ENCODE measurements at regions not wholly inside any gene's neighbourhood (a gene's known extent, or its start where the extent isn't known, plus 50 kb on each side); places are given as distances from the start of the nearest gene placed in this dataset.

- DNase-seq (ENCODE audit: low read depth in 2 of 3, low spot score in 2 of 3) = no peak
These were observed 179.0 kb downstream of the ADGRA3 start for GRCh38 chr4:22336822-22337221.

- no peak for DNase-seq (ENCODE audit: low read depth in 2 of 3, low spot score in 2 of 3)
These were observed 181.7 kb downstream of the ADGRA3 start for GRCh38 chr4:22334155-22334554.

- DNase-seq (ENCODE audit: low read depth in 2 of 3, low spot score in 2 of 3) = no peak
These were observed 191.4 kb downstream of the ADGRA3 start for GRCh38 chr4:22324422-22324821.

- DNase-seq (ENCODE audit: low read depth in 2 of 3, low spot score in 2 of 3) = no peak
These were observed 192.2 kb downstream of the ADGRA3 start for GRCh38 chr4:22323691-22324090.

- no peak for DNase-seq (ENCODE audit: low read depth in 2 of 3, low spot score in 2 of 3)
These were observed 192.9 kb downstream of the ADGRA3 start for GRCh38 chr4:22322996-22323395.

GRCh38 chr4:22315628-22316027, 200.2 kb downstream of the ADGRA3 start:
- DNase-seq (ENCODE audit: low read depth in 2 of 3, low spot score in 2 of 3) = no peak

- no peak for DNase-seq (ENCODE audit: low read depth in 2 of 3, low spot score in 2 of 3)
These were observed 201.9 kb downstream of the ADGRA3 start for GRCh38 chr4:22313976-22314375.

GRCh38 chr4:22312113-22312512, 203.8 kb downstream of the ADGRA3 start:
- no peak for DNase-seq (ENCODE audit: low read depth in 2 of 3, low spot score in 2 of 3)

GRCh38 chr4:22301253-22301652, 214.6 kb downstream of the ADGRA3 start:
- DNase-seq (ENCODE audit: low read depth in 2 of 3, low spot score in 2 of 3) = no peak

GRCh38 chr4:22299678-22300077, 216.2 kb downstream of the ADGRA3 start:
- DNase-seq (ENCODE audit: low read depth in 2 of 3, low spot score in 2 of 3) = no peak

- no peak for DNase-seq (ENCODE audit: low read depth in 2 of 3, low spot score in 2 of 3)
These were observed 228.2 kb downstream of the ADGRA3 start for GRCh38 chr4:22287631-22288030.

GRCh38 chr4:22268350-22269025, 247.4 kb downstream of the ADGRA3 start:
- no peak for DNase-seq (ENCODE audit: low read depth in 2 of 3, low spot score in 2 of 3)

GRCh38 chr4:22264261-22264660, 251.6 kb downstream of the ADGRA3 start:
- DNase-seq (ENCODE audit: low read depth in 2 of 3, low spot score in 2 of 3) = no peak

GRCh38 chr4:22253431-22253830, 262.4 kb downstream of the ADGRA3 start:
- DNase-seq (ENCODE audit: low read depth in 2 of 3, low spot score in 2 of 3) = no peak

GRCh38 chr4:22246847-22247246, 269.0 kb downstream of the ADGRA3 start:
- no peak for DNase-seq (ENCODE audit: low read depth in 2 of 3, low spot score in 2 of 3)

GRCh38 chr4:22245294-22245693, 270.6 kb downstream of the ADGRA3 start:
- no peak for DNase-seq (ENCODE audit: low read depth in 2 of 3, low spot score in 2 of 3)

GRCh38 chr4:22241415-22241814, 274.5 kb downstream of the ADGRA3 start:
- DNase-seq (ENCODE audit: low read depth in 2 of 3, low spot score in 2 of 3) = no peak

- no peak for DNase-seq (ENCODE audit: low read depth in 2 of 3, low spot score in 2 of 3)
These were observed 275.1 kb downstream of the ADGRA3 start for GRCh38 chr4:22240814-22241213.

GRCh38 chr4:22238742-22239141, 277.1 kb downstream of the ADGRA3 start:
- DNase-seq (ENCODE audit: low read depth in 2 of 3, low spot score in 2 of 3) = no peak

GRCh38 chr4:22237846-22238494, 277.9 kb downstream of the ADGRA3 start:
- DNase-seq (ENCODE audit: low read depth in 2 of 3, low spot score in 2 of 3) = no peak

- DNase-seq (ENCODE audit: low read depth in 2 of 3, low spot score in 2 of 3) = peak; percentile 2 to 8 (median 3)
These were observed 278.6 kb downstream of the ADGRA3 start for GRCh38 chr4:22237155-22237751.

GRCh38 chr4:22235698-22236097, 280.2 kb downstream of the ADGRA3 start:
- no peak for DNase-seq (ENCODE audit: low read depth in 2 of 3, low spot score in 2 of 3)

- DNase-seq (ENCODE audit: low read depth in 2 of 3, low spot score in 2 of 3) = no peak
These were observed 282.6 kb downstream of the ADGRA3 start for GRCh38 chr4:22233230-22233629.

All from activated CD8-positive, alpha-beta memory T cell treated with anti-CD3 and anti-CD28 coated beads for 48 hours (primary cell).